Endodermal cell (in vitro differentiated cells): ENCODE measurements at regions not wholly inside any gene's neighbourhood (a gene's known extent, or its start where the extent isn't known, plus 50 kb on each side); places are given as distances from the start of the nearest gene placed in this dataset.

Source experiments
- DNase-seq: peaks from one replicate; pipeline ENCODE4 v3.0.0-alpha.2; 2017
- H3K27ac ChIP-seq: 2 replicates; pipeline ENCODE4 v1.5.1; 2013; ENCODE audit warnings: mild to moderate bottlenecking, low read depth, low read length, moderate library complexity
- H3K27me3 ChIP-seq: 2 replicates; pipeline ENCODE4 v1.6.1; 2013; ENCODE audit warnings: mild to moderate bottlenecking, low read length, moderate library complexity; ENCODE audit not compliant: insufficient read depth, control insufficient read depth, poor library complexity, severe bottlenecking
- H3K36me3 ChIP-seq: 2 replicates; pipeline ENCODE4 v1.7.0; 2013; ENCODE audit warnings: mild to moderate bottlenecking, low read length, moderate library complexity; ENCODE audit not compliant: control insufficient read depth, insufficient read depth
- H3K4me1 ChIP-seq: one replicate; pipeline ENCODE4 v1.7.0; 2013; ENCODE audit warnings: low read length; ENCODE audit not compliant: control insufficient read depth, insufficient read depth
- H3K4me3 ChIP-seq: 2 replicates; pipeline ENCODE4 v1.5.1; 2013; ENCODE audit warnings: mild to moderate bottlenecking, low read length, moderate library complexity
- H3K9ac ChIP-seq: 2 replicates; pipeline ENCODE4 v1.6.1; 2013; ENCODE audit warnings: mild to moderate bottlenecking, low read length, moderate library complexity; ENCODE audit not compliant: poor library complexity, severe bottlenecking; ENCODE audit errors: extremely low read depth
- H3K9me3 ChIP-seq: 2 replicates; pipeline ENCODE4 v1.6.1; 2013; ENCODE audit warnings: mild to moderate bottlenecking, low read length, moderate library complexity; ENCODE audit not compliant: control insufficient read depth
- H3K27ac Mint-ChIP-seq: 2 replicates; pipeline ENCODE4 v1.8.0; 2020; ENCODE audit warnings: mixed read lengths
- H3K27me3 Mint-ChIP-seq: 2 replicates; pipeline ENCODE4 v1.8.0; 2021; ENCODE audit warnings: mild to moderate bottlenecking, mixed read lengths; ENCODE audit not compliant: insufficient read depth
- H3K36me3 Mint-ChIP-seq: 2 replicates; pipeline ENCODE4 v1.8.0; 2020; ENCODE audit warnings: low read depth, mixed read lengths
- H3K4me1 Mint-ChIP-seq: 2 replicates; pipeline ENCODE4 v1.8.0; 2020; ENCODE audit warnings: mixed read lengths
- H3K4me3 Mint-ChIP-seq: 2 replicates; pipeline ENCODE4 v1.8.0; 2020; ENCODE audit warnings: mild to moderate bottlenecking, moderate library complexity, mixed read lengths
- H3K9me3 Mint-ChIP-seq: 2 replicates; pipeline ENCODE4 v1.8.0; 2020; ENCODE audit warnings: mild to moderate bottlenecking, mixed read lengths
- CTCF ChIP-seq: fragments of 200-600 bp; sonication (generic); conservative IDR thresholded peaks from 2 replicates; pipeline ENCODE4 v1.5.0; 2021; ENCODE audit warnings: antibody characterized with exemption, mild to moderate bottlenecking
- WGBS, 2 experiments: methylation state at CpG; one replicate each; pipeline versions ENCODE4 v1.1.5 to v1.1.7; 2013; ENCODE audit warnings: missing lambda C conversion rate in 2 of 2, mixed read lengths in 1 of 2; ENCODE audit not compliant: insufficient coverage in 1 of 2, insufficient read length in 1 of 2; 5-methylcytosine and 5-hydroxymethylcytosine counted together

- peak; percentile 12 for DNase-seq
- Mint-ChIP-seq H3K36me3 (no peaks in the 10 kb centered on the region), H3K4me3 (no peak overlapping the region), H3K4me1 (peaks cover 3% of the 10 kb centered on the region), H3K27me3 (peaks cover 4% of the 10 kb centered on the region), H3K9me3 (peaks cover 61% of the 10 kb centered on the region), H3K27ac (no peak overlapping the region)
- Histone ChIP-seq H3K9me3 (peaks cover 36% of the 10 kb centered on the region), H3K4me3 (no peak overlapping the region), H3K36me3 (no peaks in the 10 kb centered on the region), H3K4me1 (no peaks in the 10 kb centered on the region), H3K9ac (no peak overlapping the region), H3K27me3 (no peaks in the 10 kb centered on the region), H3K27ac (no peak overlapping the region)
- TF ChIP-seq CTCF, result no peak
- 78 to 96% methylated on average over 3 of the region's 3 CpGs for WGBS, 2 experiments
These were observed 1060.0 kb downstream of the TBC1D22A start for GRCh38 chr22:47822422-47822821.

GRCh38 chr22:47818496-47818895 lies 1056.0 kb downstream of the TBC1D22A start:
- DNase-seq, result no peak
- Mint-ChIP-seq H3K4me3 (no peak overlapping the region), H3K9me3 (peaks cover 67% of the 10 kb centered on the region), H3K27me3 (no peaks in the 10 kb centered on the region), H3K36me3 (no peaks in the 10 kb centered on the region), H3K27ac (no peak overlapping the region), H3K4me1 (no peaks in the 10 kb centered on the region)
- WGBS, 2 experiments, result 86 to 100% methylated on average over 1 to 8 of the region's 9 CpGs
- H3K36me3 ChIP-seq, result no peaks in the 10 kb centered on the region
- no peaks in the 10 kb centered on the region for H3K27me3 ChIP-seq
- no peak overlapping the region for H3K4me3 ChIP-seq
- H3K9me3 ChIP-seq, result peaks cover 22% of the 10 kb centered on the region
- no peak overlapping the region for H3K9ac ChIP-seq
- TF ChIP-seq CTCF, result no peak
- H3K4me1 ChIP-seq, result no peaks in the 10 kb centered on the region
- no peak overlapping the region for H3K27ac ChIP-seq

- Histone ChIP-seq H3K36me3 (no peaks in the 10 kb centered on the region), H3K4me3 (no peak overlapping the region), H3K4me1 (no peaks in the 10 kb centered on the region), H3K27ac (no peak overlapping the region), H3K9me3 (peaks cover 18% of the 10 kb centered on the region), H3K9ac (no peak overlapping the region), H3K27me3 (no peaks in the 10 kb centered on the region)
- H3K27me3 Mint-ChIP-seq, result no peaks in the 10 kb centered on the region
- TF ChIP-seq CTCF, result no peak
- peaks cover 64% of the 10 kb centered on the region for H3K9me3 Mint-ChIP-seq
- no peaks in the 10 kb centered on the region for H3K4me1 Mint-ChIP-seq
- H3K4me3 Mint-ChIP-seq, result no peak overlapping the region
- H3K27ac Mint-ChIP-seq, result no peak overlapping the region
- no peak for DNase-seq
- no peaks in the 10 kb centered on the region for H3K36me3 Mint-ChIP-seq
- 76 to 85% methylated on average over 4 to 5 of the region's 5 CpGs for WGBS, 2 experiments
These were observed 1054.9 kb downstream of the TBC1D22A start for GRCh38 chr22:47817380-47817779.
